HCT116 (cell line): ENCODE measurements at regions not wholly inside any gene's neighbourhood (a gene's known extent, or its start where the extent isn't known, plus 50 kb on each side); places are given as distances from the start of the nearest gene placed in this dataset.

Experiments used
- ATAC-seq: fragments of 200-7000 bp; cut with Tn5 transposase; 2 replicates; pipeline ENCODE4 v1.9.1; 2020; ENCODE audit warnings: mild to moderate bottlenecking, moderate library complexity
- BruUV-seq: library from RNA; stranded (reverse); fragments of 400-500 nt; replicated peaks from 2 replicates; lab custom pipeline; 2021; lab: Mats Ljungman, UMichigan
- CTCF ChIA-PET: fragments of 300-600 bp; sonication (Branson Sonifier 250); formaldehyde crosslinking; loops from one replicate; lab custom pipeline; 2021; ENCODE audit warnings: antibody characterized with exemption; lab: Charles Lee
- POLR2A ChIA-PET: fragments of 300-600, 350-600 bp; sonication (Branson Sonifier 250); formaldehyde crosslinking; loops from one replicate; lab custom pipeline; 2021; ENCODE audit warnings: antibody characterized with exemption; lab: Charles Lee
- RAD21 ChIA-PET, 2 experiments: fragments of 300-600 bp; sonication (Branson Sonifier 250); formaldehyde crosslinking; loops; one replicate each; lab custom pipeline; 2023; ENCODE audit warnings: low total read pairs in 2 of 2; ENCODE audit not compliant: uncharacterized antibody in 2 of 2, unreplicated experiment in 2 of 2, low non-redundant PET in 1 of 2; lab: Charles Lee
- DNase-seq: peaks from one replicate; pipeline ENCODE4 v3.0.0-alpha.2; 2010; ENCODE audit warnings: low read depth, low spot score
- H2AFZ ChIP-seq: fragments of 200-600 bp; shearing (Covaris generic), sonication (generic); 2 replicates; pipeline ENCODE4 v1.6.1; 2017; ENCODE audit warnings: low read depth, mixed run types, mixed read lengths, antibody characterized with exemption, low read length; ENCODE audit not compliant: poor library complexity, severe bottlenecking
- H3K27ac ChIP-seq: 2 replicates; pipeline ENCODE4 v1.5.1; 2012; ENCODE audit warnings: low read depth, low read length
- H3K27me3 ChIP-seq: fragments of 200-600 bp; sonication (generic); 2 replicates; pipeline ENCODE4 v1.6.1; 2016; ENCODE audit warnings: mixed run types, low read length, mixed read lengths; ENCODE audit not compliant: insufficient read depth
- H3K36me3 ChIP-seq, 2 experiments: fragments of 200-500 bp in 1 of 2; fragments of 200-600 bp in 1 of 2; sonication (Bioruptor generic) in 1 of 2; sonication (generic) in 1 of 2; 2 replicates each; pipeline versions ENCODE4 v1.5.1 to v1.6.1; 2014 to 2016; ENCODE audit warnings: low read length in 2 of 2, inconsistent platforms in 1 of 2, mixed read lengths in 1 of 2, mixed run types in 1 of 2; ENCODE audit not compliant: insufficient read depth in 2 of 2, control insufficient read depth in 1 of 2
- H3K4me1 ChIP-seq, 2 experiments: fragments of 200-600 bp in 1 of 2; sonication (generic) in 1 of 2; 2 replicates each; pipeline versions ENCODE4 v1.5.1 to v1.6.1; 2012 to 2017; ENCODE audit warnings: low read length in 2 of 2, inconsistent platforms in 1 of 2, mild to moderate bottlenecking in 1 of 2, mixed read lengths in 1 of 2, mixed run types in 1 of 2, moderate library complexity in 1 of 2; ENCODE audit not compliant: insufficient read depth in 2 of 2, control insufficient read depth in 1 of 2
- H3K4me2 ChIP-seq: fragments of 200-600 bp; sonication (generic); 2 replicates; pipeline ENCODE4 v1.6.1; 2017; ENCODE audit warnings: mixed run types, low read length, mixed read lengths
- H3K4me3 ChIP-seq, 2 experiments: fragments of 200-600 bp in 1 of 2; sonication (generic) in 1 of 2; replicated peaks in 1 of 2; 2 replicates each; pipeline ENCODE4 v1.5.1; 2011 to 2016; ENCODE audit warnings: low read length in 2 of 2, control low read depth in 1 of 2, low read depth in 1 of 2, mild to moderate bottlenecking in 1 of 2, mixed read lengths in 1 of 2, mixed run types in 1 of 2
- H3K79me2 ChIP-seq: fragments of 200-600 bp; sonication (generic); 2 replicates; pipeline ENCODE4 v1.6.1; 2017; ENCODE audit warnings: mild to moderate bottlenecking, mixed run types, low read length, moderate library complexity, mixed read lengths; ENCODE audit not compliant: insufficient read depth
- H3K9ac ChIP-seq: fragments of 200-600 bp; sonication (generic); 2 replicates; pipeline ENCODE4 v1.6.1; 2016; ENCODE audit warnings: low read length, mixed read lengths
- H3K9me2 ChIP-seq: fragments of 200-600 bp; sonication (generic), shearing (Covaris generic); 2 replicates; pipeline ENCODE4 v1.6.1; 2017; ENCODE audit warnings: mixed run types, mild to moderate bottlenecking, moderate library complexity; ENCODE audit not compliant: insufficient read depth
- H3K9me3 ChIP-seq, 2 experiments: fragments of 200-500 bp in 1 of 2; fragments of 200-600 bp in 1 of 2; sonication (Bioruptor generic) in 1 of 2; sonication (generic) in 1 of 2; 2 replicates each; pipeline ENCODE4 v1.6.1; 2014 to 2017; ENCODE audit warnings: low read length in 2 of 2, mixed read lengths in 2 of 2, inconsistent platforms in 1 of 2, low read depth in 1 of 2, mild to moderate bottlenecking in 1 of 2, mixed run types in 1 of 2, moderate library complexity in 1 of 2; ENCODE audit not compliant: control insufficient read depth in 1 of 2, insufficient read depth in 1 of 2
- H4K20me1 ChIP-seq: fragments of 200-600 bp; sonication (generic), shearing (Covaris generic); 2 replicates; pipeline ENCODE4 v1.6.1; 2017; ENCODE audit warnings: mixed run types, mild to moderate bottlenecking, moderate library complexity; ENCODE audit not compliant: insufficient read depth
- CBX3 ChIP-seq: IDR thresholded peaks from 2 replicates; pipeline ENCODE4 v1.6.1; 2012; ENCODE audit warnings: low read depth
- EGR1 ChIP-seq: IDR thresholded peaks from 2 replicates; pipeline ENCODE4 v1.6.1; 2012; ENCODE audit warnings: low read depth
- ELF1 ChIP-seq: IDR thresholded peaks from 2 replicates; pipeline ENCODE4 v1.6.1; 2012; ENCODE audit warnings: low read depth, borderline replicate concordance
- EZH2 ChIP-seq: fragments of 200-600 bp; sonication (generic); IDR thresholded peaks from 2 replicates; pipeline ENCODE4 v1.6.1; 2017; ENCODE audit warnings: antibody characterized with exemption, mixed run types
- EZH2phosphoT487 ChIP-seq: fragments of 200-600 bp; IDR thresholded peaks from 2 replicates; pipeline ENCODE4 v1.6.1; 2018; ENCODE audit warnings: antibody characterized with exemption, borderline replicate concordance
- FOSL1 ChIP-seq: IDR thresholded peaks from 2 replicates; pipeline ENCODE4 v1.6.1; 2012; ENCODE audit warnings: low read depth
- JUND ChIP-seq: IDR thresholded peaks from 2 replicates; pipeline ENCODE4 v1.6.1; 2012
- POLR2A ChIP-seq: IDR thresholded peaks from 2 replicates; pipeline ENCODE4 v1.7.0; 2011; ENCODE audit warnings: borderline replicate concordance; ENCODE audit not compliant: insufficient read depth, insufficient read length; ENCODE audit errors: extremely low read depth
- POLR2AphosphoS5 ChIP-seq: IDR thresholded peaks from 2 replicates; pipeline ENCODE4 v1.6.1; 2011; ENCODE audit warnings: mild to moderate bottlenecking, low read depth, low read length, moderate library complexity
- RAD21 ChIP-seq: IDR thresholded peaks from 2 replicates; pipeline ENCODE4 v1.6.1; 2012; ENCODE audit warnings: low read depth, mild to moderate bottlenecking
- SIN3A ChIP-seq: IDR thresholded peaks from 2 replicates; pipeline ENCODE4 v1.6.1; 2012; ENCODE audit warnings: low read depth
- SP1 ChIP-seq: IDR thresholded peaks from 2 replicates; pipeline ENCODE4 v1.6.1; 2012; ENCODE audit warnings: low read depth
- TCF7L2 ChIP-seq: IDR thresholded peaks from 2 replicates; pipeline ENCODE4 v1.7.0; 2011; ENCODE audit warnings: borderline replicate concordance, inconsistent platforms; ENCODE audit not compliant: insufficient read depth, insufficient read length; ENCODE audit errors: extremely low read depth
- YY1 ChIP-seq: IDR thresholded peaks from 2 replicates; pipeline ENCODE4 v1.6.1; 2011; ENCODE audit warnings: low read length, low read depth, moderate library complexity, mild to moderate bottlenecking; ENCODE audit not compliant: insufficient replicate concordance; ENCODE audit errors: extremely low read depth
- ZFX ChIP-seq: fragments of 450-650 bp; IDR thresholded peaks from 2 replicates; pipeline ENCODE4 v1.6.1; 2017
- ZNF274 ChIP-seq: fragments of 200-500 bp; sonication (Bioruptor generic); IDR thresholded peaks from 2 replicates; pipeline ENCODE4 v1.6.1; 2014; ENCODE audit warnings: mild to moderate bottlenecking, low read depth, low read length, inconsistent platforms
- intact Hi-C: fragments of 100-400 bp; cut with micrococcal nuclease; formaldehyde crosslinking; loops from 2 replicates; pipeline ENCODE4 v1.10.0; 2022
- TF ChIP-seq, protein P1 (sequence below), 3 experiments: fragments of 200-600 bp in 1 of 3; sonication (generic) in 1 of 3; IDR thresholded peaks in 2 of 3; conservative IDR thresholded peaks in 1 of 3; 2 replicates each; pipeline ENCODE4 v1.5.1; 2012 to 2017; ENCODE audit warnings: low read depth in 2 of 3, low read length in 2 of 3, antibody characterized with exemption in 1 of 3, borderline replicate concordance in 1 of 3, control low read depth in 1 of 3, mild to moderate bottlenecking in 1 of 3, mixed read lengths in 1 of 3, mixed run types in 1 of 3, moderate library complexity in 1 of 3; ENCODE audit not compliant: insufficient read depth in 1 of 3
- TF ChIP-seq, protein P2 (sequence below): IDR thresholded peaks from 2 replicates; pipeline ENCODE4 v1.6.1; 2012
- TF ChIP-seq, protein P3 (sequence below): IDR thresholded peaks from 2 replicates; pipeline ENCODE4 v1.6.1; 2012; ENCODE audit warnings: low read depth
- TF ChIP-seq, protein P4 (sequence below): IDR thresholded peaks from 2 replicates; pipeline ENCODE4 v1.6.1; 2011; ENCODE audit warnings: mild to moderate bottlenecking, low read length, moderate library complexity; ENCODE audit not compliant: insufficient replicate concordance; ENCODE audit errors: extremely low read depth

DNA sequence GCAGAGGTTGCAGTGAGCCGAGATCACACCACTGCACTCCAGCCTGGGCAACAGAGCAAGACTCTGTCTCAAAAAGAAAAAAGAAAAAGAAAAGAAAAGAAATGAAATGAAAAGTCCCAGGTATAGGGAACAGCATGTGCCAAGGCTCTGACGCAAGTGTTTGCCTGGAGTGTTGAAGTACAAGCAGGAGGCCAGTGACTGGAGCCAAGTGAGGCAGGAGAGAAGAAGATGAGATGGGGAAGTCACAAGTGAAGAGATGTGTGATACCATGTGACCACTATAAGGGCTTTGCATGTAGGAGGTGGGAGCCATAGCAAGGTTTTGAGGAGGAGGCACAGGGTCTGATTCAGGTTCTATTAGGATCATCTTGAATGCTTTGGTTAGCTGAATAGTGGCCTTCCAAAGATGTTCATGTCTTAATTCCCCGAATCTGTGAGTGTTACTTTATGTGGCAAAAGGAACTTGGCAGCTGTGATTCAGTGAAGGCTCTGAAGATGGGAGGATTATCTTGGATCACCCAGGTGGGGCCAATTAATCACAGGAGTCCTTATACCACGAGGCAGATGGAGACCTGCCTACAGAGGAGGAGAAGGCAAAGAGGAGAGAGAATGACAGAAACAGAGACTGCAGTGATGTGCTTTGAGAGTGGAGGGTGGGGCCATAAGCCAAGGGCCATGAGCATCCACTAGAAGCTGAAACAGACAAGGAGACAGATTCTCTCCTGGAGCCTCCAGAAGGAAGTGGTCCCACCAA lies 91.1 kb upstream of the PTPN1 start:
- Histone ChIP-seq H3K9ac (no peak overlapping the region), H2AFZ (no peak overlapping the region), H3K27me3 (no peaks in the 10 kb centered on the region), H3K9me2 (no peaks in the 10 kb centered on the region), H3K4me2 (no peak overlapping the region), H4K20me1 (no peaks in the 10 kb centered on the region), H3K4me1 (peaks cover 31 to 38% of the 10 kb centered on the region in 2 experiments), H3K36me3 (no peaks in the 10 kb centered on the region), H3K9me3 (no peaks in the 10 kb centered on the region), H3K79me2 (no peaks in the 10 kb centered on the region), H3K4me3 (no peak overlapping the region), H3K27ac (no peak overlapping the region)
- ChIA-PET RAD21 (no interaction called here), CTCF (no interaction called here), POLR2A (no interaction called here)
- no peak for ATAC-seq
- intact Hi-C loops: no loop called here
- no TSS peak for BruUV-seq
- no peak for DNase-seq
- TF ChIP-seq, protein P1, sequence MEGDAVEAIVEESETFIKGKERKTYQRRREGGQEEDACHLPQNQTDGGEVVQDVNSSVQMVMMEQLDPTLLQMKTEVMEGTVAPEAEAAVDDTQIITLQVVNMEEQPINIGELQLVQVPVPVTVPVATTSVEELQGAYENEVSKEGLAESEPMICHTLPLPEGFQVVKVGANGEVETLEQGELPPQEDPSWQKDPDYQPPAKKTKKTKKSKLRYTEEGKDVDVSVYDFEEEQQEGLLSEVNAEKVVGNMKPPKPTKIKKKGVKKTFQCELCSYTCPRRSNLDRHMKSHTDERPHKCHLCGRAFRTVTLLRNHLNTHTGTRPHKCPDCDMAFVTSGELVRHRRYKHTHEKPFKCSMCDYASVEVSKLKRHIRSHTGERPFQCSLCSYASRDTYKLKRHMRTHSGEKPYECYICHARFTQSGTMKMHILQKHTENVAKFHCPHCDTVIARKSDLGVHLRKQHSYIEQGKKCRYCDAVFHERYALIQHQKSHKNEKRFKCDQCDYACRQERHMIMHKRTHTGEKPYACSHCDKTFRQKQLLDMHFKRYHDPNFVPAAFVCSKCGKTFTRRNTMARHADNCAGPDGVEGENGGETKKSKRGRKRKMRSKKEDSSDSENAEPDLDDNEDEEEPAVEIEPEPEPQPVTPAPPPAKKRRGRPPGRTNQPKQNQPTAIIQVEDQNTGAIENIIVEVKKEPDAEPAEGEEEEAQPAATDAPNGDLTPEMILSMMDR (IDR thresholded peaks at IDR 0.05 in 2 of 3, conservative IDR thresholded peaks at IDR 0.05 in 1 of 3; ENCODE audit: borderline replicate concordance in 1 of 3, insufficient read depth in 1 of 3, low read depth in 2 of 3, low read length in 2 of 3): no peak
- TF ChIP-seq SP1 (no peak), POLR2A (no peak), JUND (no peak), EGR1 (no peak), EZH2 (no peak), RAD21 (no peak), ELF1 (no peak), ZFX (no peak), POLR2AphosphoS5 (no peak), FOSL1 (no peak), YY1 (no peak), CBX3 (no peak), EZH2phosphoT487 (no peak), TCF7L2 (no peak), SIN3A (no peak), ZNF274 (no peak)
- TF ChIP-seq, protein P2, sequence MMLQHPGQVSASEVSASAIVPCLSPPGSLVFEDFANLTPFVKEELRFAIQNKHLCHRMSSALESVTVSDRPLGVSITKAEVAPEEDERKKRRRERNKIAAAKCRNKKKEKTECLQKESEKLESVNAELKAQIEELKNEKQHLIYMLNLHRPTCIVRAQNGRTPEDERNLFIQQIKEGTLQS: no peak
- TF ChIP-seq, protein P3, sequence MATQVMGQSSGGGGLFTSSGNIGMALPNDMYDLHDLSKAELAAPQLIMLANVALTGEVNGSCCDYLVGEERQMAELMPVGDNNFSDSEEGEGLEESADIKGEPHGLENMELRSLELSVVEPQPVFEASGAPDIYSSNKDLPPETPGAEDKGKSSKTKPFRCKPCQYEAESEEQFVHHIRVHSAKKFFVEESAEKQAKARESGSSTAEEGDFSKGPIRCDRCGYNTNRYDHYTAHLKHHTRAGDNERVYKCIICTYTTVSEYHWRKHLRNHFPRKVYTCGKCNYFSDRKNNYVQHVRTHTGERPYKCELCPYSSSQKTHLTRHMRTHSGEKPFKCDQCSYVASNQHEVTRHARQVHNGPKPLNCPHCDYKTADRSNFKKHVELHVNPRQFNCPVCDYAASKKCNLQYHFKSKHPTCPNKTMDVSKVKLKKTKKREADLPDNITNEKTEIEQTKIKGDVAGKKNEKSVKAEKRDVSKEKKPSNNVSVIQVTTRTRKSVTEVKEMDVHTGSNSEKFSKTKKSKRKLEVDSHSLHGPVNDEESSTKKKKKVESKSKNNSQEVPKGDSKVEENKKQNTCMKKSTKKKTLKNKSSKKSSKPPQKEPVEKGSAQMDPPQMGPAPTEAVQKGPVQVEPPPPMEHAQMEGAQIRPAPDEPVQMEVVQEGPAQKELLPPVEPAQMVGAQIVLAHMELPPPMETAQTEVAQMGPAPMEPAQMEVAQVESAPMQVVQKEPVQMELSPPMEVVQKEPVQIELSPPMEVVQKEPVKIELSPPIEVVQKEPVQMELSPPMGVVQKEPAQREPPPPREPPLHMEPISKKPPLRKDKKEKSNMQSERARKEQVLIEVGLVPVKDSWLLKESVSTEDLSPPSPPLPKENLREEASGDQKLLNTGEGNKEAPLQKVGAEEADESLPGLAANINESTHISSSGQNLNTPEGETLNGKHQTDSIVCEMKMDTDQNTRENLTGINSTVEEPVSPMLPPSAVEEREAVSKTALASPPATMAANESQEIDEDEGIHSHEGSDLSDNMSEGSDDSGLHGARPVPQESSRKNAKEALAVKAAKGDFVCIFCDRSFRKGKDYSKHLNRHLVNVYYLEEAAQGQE: no peak
- TF ChIP-seq, protein P4, sequence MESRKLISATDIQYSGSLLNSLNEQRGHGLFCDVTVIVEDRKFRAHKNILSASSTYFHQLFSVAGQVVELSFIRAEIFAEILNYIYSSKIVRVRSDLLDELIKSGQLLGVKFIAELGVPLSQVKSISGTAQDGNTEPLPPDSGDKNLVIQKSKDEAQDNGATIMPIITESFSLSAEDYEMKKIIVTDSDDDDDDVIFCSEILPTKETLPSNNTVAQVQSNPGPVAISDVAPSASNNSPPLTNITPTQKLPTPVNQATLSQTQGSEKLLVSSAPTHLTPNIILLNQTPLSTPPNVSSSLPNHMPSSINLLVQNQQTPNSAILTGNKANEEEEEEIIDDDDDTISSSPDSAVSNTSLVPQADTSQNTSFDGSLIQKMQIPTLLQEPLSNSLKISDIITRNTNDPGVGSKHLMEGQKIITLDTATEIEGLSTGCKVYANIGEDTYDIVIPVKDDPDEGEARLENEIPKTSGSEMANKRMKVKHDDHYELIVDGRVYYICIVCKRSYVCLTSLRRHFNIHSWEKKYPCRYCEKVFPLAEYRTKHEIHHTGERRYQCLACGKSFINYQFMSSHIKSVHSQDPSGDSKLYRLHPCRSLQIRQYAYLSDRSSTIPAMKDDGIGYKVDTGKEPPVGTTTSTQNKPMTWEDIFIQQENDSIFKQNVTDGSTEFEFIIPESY: no peak
